MM.1S (cell line): ENCODE measurements at regions not wholly inside any gene's neighbourhood (a gene's known extent, or its start where the extent isn't known, plus 50 kb on each side); places are given as distances from the start of the nearest gene placed in this dataset.

Experiments used
- DNase-seq: peaks from one replicate; pipeline ENCODE4 v3.0.0-alpha.2; 2015
- H2AFZ ChIP-seq: fragments of 300-600 bp; sonication (generic); 2 replicates; pipeline ENCODE4 v1.6.0; 2016; ENCODE audit warnings: antibody characterized with exemption, low read length
- H3F3A ChIP-seq: fragments of 300-600 bp; sonication (generic); 2 replicates; pipeline ENCODE4 v1.6.1; 2016; ENCODE audit warnings: mild to moderate bottlenecking, antibody characterized with exemption, low read length, moderate library complexity, mixed read lengths; ENCODE audit not compliant: insufficient read depth
- H3K27ac ChIP-seq: fragments of 300-600 bp; sonication (generic); 2 replicates; pipeline ENCODE4 v1.5.1; 2016; ENCODE audit warnings: mild to moderate bottlenecking, low read length
- H3K27me3 ChIP-seq: fragments of 300-600 bp; sonication (generic); replicated peaks from 2 replicates; pipeline ENCODE4 v1.6.0; 2016; ENCODE audit warnings: low read length; ENCODE audit not compliant: insufficient read depth
- H3K36me3 ChIP-seq: fragments of 300-600 bp; sonication (generic); replicated peaks from 2 replicates; pipeline ENCODE4 v1.6.1; 2016; ENCODE audit warnings: mild to moderate bottlenecking, low read length, mixed read lengths; ENCODE audit not compliant: insufficient read depth
- H3K4me1 ChIP-seq: fragments of 300-600 bp; sonication (generic); 2 replicates; pipeline ENCODE4 v1.6.1; 2016; ENCODE audit warnings: low read length, mixed read lengths
- H3K4me2 ChIP-seq: fragments of 300-600 bp; sonication (generic); 2 replicates; pipeline ENCODE4 v1.6.0; 2016; ENCODE audit warnings: low read depth, low read length
- H3K4me3 ChIP-seq: fragments of 300-600 bp; sonication (generic); 2 replicates; pipeline ENCODE4 v1.5.1; 2016; ENCODE audit warnings: low read length, mixed read lengths
- H3K79me2 ChIP-seq: fragments of 300-600 bp; sonication (generic); 2 replicates; pipeline ENCODE4 v1.6.1; 2016; ENCODE audit warnings: mixed run types, low read length, mixed read lengths
- H3K9ac ChIP-seq: fragments of 300-600 bp; sonication (generic); 2 replicates; pipeline ENCODE4 v1.6.1; 2016; ENCODE audit warnings: low read length, mixed read lengths
- H3K9me2 ChIP-seq: fragments of 300-600 bp; sonication (generic); replicated peaks from 2 replicates; pipeline ENCODE4 v1.6.1; 2016; ENCODE audit warnings: mild to moderate bottlenecking, low read length, mixed read lengths; ENCODE audit not compliant: insufficient read depth
- H3K9me3 ChIP-seq: fragments of 300-600 bp; sonication (generic); replicated peaks from 2 replicates; pipeline ENCODE4 v1.6.1; 2016; ENCODE audit warnings: mild to moderate bottlenecking, low read length, mixed read lengths; ENCODE audit not compliant: insufficient read depth
- H4K20me1 ChIP-seq: fragments of 300-600 bp; sonication (generic); 2 replicates; pipeline ENCODE4 v1.6.1; 2016; ENCODE audit warnings: mild to moderate bottlenecking, low read length, moderate library complexity, mixed read lengths; ENCODE audit not compliant: insufficient read depth
- EZH2 ChIP-seq: fragments of 300-600 bp; sonication (generic); optimal IDR thresholded peaks from 2 replicates; pipeline ENCODE3; 2017; ENCODE audit warnings: low read depth, mild to moderate bottlenecking, antibody characterized with exemption, low read length, mixed read lengths
- EZH2phosphoT487 ChIP-seq: fragments of 300-600 bp; sonication (generic); IDR thresholded peaks from 2 replicates; pipeline ENCODE4 v1.6.1; 2018; ENCODE audit warnings: antibody characterized with exemption, low read length
- TF ChIP-seq, protein P1 (sequence below): fragments of 300-600 bp; sonication (generic); IDR thresholded peaks from 2 replicates; pipeline ENCODE4 v1.5.1; 2016; ENCODE audit warnings: antibody characterized with exemption, low read length, mixed read lengths

- no peaks in the 10 kb centered on the region for H4K20me1 ChIP-seq
- no peaks in the 10 kb centered on the region for H3K79me2 ChIP-seq
- H3K4me3 ChIP-seq: no peak overlapping the region
- no peak overlapping the region for H3K9ac ChIP-seq
- H2AFZ ChIP-seq: no peak overlapping the region
- TF ChIP-seq, protein P1, sequence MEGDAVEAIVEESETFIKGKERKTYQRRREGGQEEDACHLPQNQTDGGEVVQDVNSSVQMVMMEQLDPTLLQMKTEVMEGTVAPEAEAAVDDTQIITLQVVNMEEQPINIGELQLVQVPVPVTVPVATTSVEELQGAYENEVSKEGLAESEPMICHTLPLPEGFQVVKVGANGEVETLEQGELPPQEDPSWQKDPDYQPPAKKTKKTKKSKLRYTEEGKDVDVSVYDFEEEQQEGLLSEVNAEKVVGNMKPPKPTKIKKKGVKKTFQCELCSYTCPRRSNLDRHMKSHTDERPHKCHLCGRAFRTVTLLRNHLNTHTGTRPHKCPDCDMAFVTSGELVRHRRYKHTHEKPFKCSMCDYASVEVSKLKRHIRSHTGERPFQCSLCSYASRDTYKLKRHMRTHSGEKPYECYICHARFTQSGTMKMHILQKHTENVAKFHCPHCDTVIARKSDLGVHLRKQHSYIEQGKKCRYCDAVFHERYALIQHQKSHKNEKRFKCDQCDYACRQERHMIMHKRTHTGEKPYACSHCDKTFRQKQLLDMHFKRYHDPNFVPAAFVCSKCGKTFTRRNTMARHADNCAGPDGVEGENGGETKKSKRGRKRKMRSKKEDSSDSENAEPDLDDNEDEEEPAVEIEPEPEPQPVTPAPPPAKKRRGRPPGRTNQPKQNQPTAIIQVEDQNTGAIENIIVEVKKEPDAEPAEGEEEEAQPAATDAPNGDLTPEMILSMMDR: no peak
- TF ChIP-seq EZH2: no peak
- no peak for TF ChIP-seq EZH2phosphoT487
- no peaks in the 10 kb centered on the region for H3K4me1 ChIP-seq
- no peak overlapping the region for H3K4me2 ChIP-seq
- H3K9me3 ChIP-seq: no peaks in the 10 kb centered on the region
- H3F3A ChIP-seq: no peaks in the 10 kb centered on the region
- H3K36me3 ChIP-seq: no peaks in the 10 kb centered on the region
- H3K27ac ChIP-seq: no peak overlapping the region
- no peaks in the 10 kb centered on the region; the same call in 1 of the 2 replicates for H3K9me2 ChIP-seq
- DNase-seq: no peak
- H3K27me3 ChIP-seq: no peaks in the 10 kb centered on the region
Observed at GRCh38 chr5:121151534-121151933, 687.4 kb downstream of the PRR16 start.

DNA sequence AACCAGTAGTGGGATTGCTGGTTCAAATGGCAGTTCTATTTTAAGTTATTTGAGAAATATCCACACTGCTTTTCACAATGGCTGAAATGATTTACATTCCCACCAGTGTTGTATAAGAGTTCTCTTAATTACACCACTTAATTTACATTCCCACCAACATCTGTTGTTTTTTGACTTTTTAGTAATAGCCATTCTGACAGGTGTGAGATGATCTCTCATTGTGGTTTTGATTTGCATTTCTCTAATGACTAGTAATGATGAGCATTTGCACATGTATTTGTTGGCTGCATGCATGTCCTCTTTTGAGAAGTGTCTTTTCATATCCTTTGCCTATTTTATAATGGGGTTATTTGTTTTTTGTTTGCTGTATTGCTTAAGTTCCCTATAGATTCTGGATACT, 688.3 kb downstream of the PRR16 start:
- Histone ChIP-seq H3K27ac (no peak overlapping the region), H3K9me2 (no peaks in the 10 kb centered on the region; the same call in 1 of the 2 replicates), H3K79me2 (no peaks in the 10 kb centered on the region), H3K4me1 (no peaks in the 10 kb centered on the region), H3K9ac (no peak overlapping the region), H3K9me3 (no peaks in the 10 kb centered on the region), H3F3A (no peaks in the 10 kb centered on the region), H3K36me3 (no peaks in the 10 kb centered on the region), H3K4me2 (no peak overlapping the region), H4K20me1 (no peaks in the 10 kb centered on the region), H2AFZ (no peak overlapping the region), H3K4me3 (no peak overlapping the region), H3K27me3 (no peaks in the 10 kb centered on the region)
- TF ChIP-seq, protein P1: no peak
- TF ChIP-seq EZH2 (no peak), EZH2phosphoT487 (no peak)
- peak; percentile 32 for DNase-seq

GRCh38 chr5:121156565-121156964, 692.5 kb downstream of the PRR16 start:
- Histone ChIP-seq H3K36me3 (no peaks in the 10 kb centered on the region), H3K9me2 (no peaks in the 10 kb centered on the region; the same call in 1 of the 2 replicates), H3K79me2 (no peaks in the 10 kb centered on the region), H3K4me2 (no peak overlapping the region), H3K9me3 (no peaks in the 10 kb centered on the region), H4K20me1 (no peaks in the 10 kb centered on the region), H3K27ac (no peak overlapping the region), H3K9ac (no peak overlapping the region), H3F3A (no peaks in the 10 kb centered on the region), H3K4me3 (no peak overlapping the region), H3K27me3 (no peaks in the 10 kb centered on the region), H3K4me1 (no peaks in the 10 kb centered on the region), H2AFZ (no peak overlapping the region)
- DNase-seq: no peak
- TF ChIP-seq EZH2phosphoT487 (no peak), EZH2 (no peak)
- TF ChIP-seq, protein P1: no peak
